ENCODE measurements at regions not wholly inside any gene's neighbourhood (a gene's known extent, or its start where the extent isn't known, plus 50 kb on each side); places are given as distances from the start of the nearest gene placed in this dataset.

DNA sequence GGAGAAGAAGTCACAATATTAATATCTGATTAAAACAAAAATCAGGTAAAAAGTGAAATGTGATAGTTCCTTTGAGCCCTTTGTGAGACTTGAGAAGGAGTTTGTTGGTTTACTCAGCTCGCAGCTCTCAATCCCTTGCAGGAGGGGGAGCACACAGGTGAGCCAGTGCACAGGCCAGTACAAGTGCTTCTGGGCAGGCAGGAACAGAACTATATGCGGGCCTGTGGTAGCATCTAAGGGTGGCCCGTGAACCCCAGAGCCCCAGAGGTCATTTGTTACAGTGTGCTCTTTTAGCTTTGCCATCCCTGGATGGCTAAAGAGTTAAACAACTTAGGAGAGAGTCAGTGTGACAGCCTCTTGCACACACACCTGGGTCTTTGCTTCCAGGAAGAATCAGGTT is 215.3 kb upstream of the EDIL3 start:
- TF ChIP-seq, protein P1, sequence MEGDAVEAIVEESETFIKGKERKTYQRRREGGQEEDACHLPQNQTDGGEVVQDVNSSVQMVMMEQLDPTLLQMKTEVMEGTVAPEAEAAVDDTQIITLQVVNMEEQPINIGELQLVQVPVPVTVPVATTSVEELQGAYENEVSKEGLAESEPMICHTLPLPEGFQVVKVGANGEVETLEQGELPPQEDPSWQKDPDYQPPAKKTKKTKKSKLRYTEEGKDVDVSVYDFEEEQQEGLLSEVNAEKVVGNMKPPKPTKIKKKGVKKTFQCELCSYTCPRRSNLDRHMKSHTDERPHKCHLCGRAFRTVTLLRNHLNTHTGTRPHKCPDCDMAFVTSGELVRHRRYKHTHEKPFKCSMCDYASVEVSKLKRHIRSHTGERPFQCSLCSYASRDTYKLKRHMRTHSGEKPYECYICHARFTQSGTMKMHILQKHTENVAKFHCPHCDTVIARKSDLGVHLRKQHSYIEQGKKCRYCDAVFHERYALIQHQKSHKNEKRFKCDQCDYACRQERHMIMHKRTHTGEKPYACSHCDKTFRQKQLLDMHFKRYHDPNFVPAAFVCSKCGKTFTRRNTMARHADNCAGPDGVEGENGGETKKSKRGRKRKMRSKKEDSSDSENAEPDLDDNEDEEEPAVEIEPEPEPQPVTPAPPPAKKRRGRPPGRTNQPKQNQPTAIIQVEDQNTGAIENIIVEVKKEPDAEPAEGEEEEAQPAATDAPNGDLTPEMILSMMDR (optimal IDR thresholded peaks at IDR 0.05 in 1 of 3, IDR thresholded peaks at IDR 0.05 in 1 of 3, conservative IDR thresholded peaks at IDR 0.05 in 1 of 3; ENCODE audit: extremely low read depth in 1 of 3, insufficient read depth in 2 of 3, low read length in 3 of 3): no peak
- no peak for TF ChIP-seq EZH2 (IDR thresholded peaks at IDR 0.05; ENCODE audit: low read length)
